HFF-Myc (cell line): ENCODE measurements at regions not wholly inside any gene's neighbourhood (a gene's known extent, or its start where the extent isn't known, plus 50 kb on each side); places are given as distances from the start of the nearest gene placed in this dataset.

Source experiments
- DNase-seq: peaks from one replicate; pipeline ENCODE4 v3.0.0-alpha.2; 2011; ENCODE audit warnings: low read depth; ENCODE audit errors: extremely low read depth
- H3K4me3 ChIP-seq: replicated peaks from 2 replicates; pipeline ENCODE4 v1.5.1; 2011; ENCODE audit warnings: low read depth, mild to moderate bottlenecking, control low read depth, low read length
- TF ChIP-seq, protein P1 (sequence below): IDR thresholded peaks from 2 replicates; pipeline ENCODE4 v1.5.1; 2012; ENCODE audit warnings: mild to moderate bottlenecking, low read depth, low read length, control low read depth; ENCODE audit errors: missing control alignments

DNA sequence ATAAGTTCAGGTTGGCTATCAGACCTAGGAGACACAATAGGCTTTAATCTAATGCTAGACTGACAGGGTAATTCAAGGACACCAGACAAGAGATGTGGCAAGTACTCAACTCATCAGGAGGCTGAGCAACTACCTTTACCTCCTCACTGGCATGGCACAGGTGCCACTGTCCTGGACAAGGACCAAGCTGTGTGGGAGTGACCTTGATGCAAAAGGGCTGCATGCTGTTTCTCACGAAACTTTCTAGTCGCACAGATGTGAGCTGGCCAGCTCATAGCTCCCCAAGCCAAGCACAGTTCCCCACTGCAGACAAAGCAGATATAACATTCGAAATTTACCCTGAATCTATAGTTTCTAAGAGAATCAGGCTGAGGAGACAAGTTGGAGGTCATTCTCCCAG lies 207.6 kb upstream of the GHITM start:
- no peak overlapping the region for H3K4me3 ChIP-seq

DNA sequence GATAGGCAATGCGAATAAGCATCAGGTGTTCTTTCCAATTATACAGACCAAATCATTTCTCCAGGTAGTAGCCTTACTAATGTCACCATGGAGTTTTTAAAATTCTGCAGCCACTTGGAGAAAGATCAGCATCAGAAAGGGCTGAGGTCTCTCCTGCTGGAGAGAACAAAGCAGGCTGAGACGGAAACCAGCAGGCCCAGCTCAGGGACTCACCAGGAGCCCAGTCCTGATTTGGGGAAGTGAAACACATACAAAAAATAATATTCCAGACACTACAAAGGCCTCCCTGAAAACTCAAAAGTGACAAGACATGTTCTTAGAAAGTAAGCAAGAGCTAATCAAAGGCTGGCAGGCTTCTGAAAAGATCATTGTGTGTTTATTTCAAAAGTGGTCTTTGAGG lies 207.1 kb upstream of the GHITM start:
- TF ChIP-seq, protein P1, sequence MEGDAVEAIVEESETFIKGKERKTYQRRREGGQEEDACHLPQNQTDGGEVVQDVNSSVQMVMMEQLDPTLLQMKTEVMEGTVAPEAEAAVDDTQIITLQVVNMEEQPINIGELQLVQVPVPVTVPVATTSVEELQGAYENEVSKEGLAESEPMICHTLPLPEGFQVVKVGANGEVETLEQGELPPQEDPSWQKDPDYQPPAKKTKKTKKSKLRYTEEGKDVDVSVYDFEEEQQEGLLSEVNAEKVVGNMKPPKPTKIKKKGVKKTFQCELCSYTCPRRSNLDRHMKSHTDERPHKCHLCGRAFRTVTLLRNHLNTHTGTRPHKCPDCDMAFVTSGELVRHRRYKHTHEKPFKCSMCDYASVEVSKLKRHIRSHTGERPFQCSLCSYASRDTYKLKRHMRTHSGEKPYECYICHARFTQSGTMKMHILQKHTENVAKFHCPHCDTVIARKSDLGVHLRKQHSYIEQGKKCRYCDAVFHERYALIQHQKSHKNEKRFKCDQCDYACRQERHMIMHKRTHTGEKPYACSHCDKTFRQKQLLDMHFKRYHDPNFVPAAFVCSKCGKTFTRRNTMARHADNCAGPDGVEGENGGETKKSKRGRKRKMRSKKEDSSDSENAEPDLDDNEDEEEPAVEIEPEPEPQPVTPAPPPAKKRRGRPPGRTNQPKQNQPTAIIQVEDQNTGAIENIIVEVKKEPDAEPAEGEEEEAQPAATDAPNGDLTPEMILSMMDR = no peak
- DNase-seq = no peak

More for the DNA sequence above, 207.6 kb upstream of the GHITM start:
- no peak for DNase-seq
- TF ChIP-seq, protein P1 = no peak

GRCh38 chr10:83934062-83934461 lies 205.2 kb upstream of the GHITM start:
- no peak for DNase-seq
- TF ChIP-seq, protein P1 = no peak
- H3K4me3 ChIP-seq = no peak overlapping the region

More for the DNA sequence above, 207.1 kb upstream of the GHITM start:
- H3K4me3 ChIP-seq = no peak overlapping the region

- DNase-seq = no peak
- H3K4me3 ChIP-seq = no peak overlapping the region
- TF ChIP-seq, protein P1 = no peak
Observed at GRCh38 chr10:83934641-83935338, 204.5 kb upstream of the GHITM start.

DNA sequence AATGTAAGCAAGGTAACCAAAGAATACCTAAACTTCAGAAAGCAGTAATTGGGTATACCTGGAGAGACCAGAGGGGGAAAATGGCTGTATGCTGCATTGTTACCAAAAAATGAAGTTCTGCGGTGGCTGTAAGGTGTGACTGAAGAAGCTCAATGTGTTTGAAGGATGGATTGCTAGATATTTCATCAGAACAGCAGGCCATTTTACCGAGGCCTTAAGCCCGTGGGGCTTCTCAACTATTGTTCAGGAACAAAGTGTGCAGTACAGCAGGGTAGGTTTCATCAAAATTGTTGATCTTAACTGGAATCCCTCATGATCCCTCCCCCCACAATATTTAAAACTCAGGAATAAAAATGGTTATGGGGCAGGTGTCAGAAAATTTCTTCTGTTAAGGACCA lies 204.0 kb upstream of the GHITM start:
- H3K4me3 ChIP-seq = no peak overlapping the region
- TF ChIP-seq, protein P1 = no peak
- DNase-seq = no peak

DNA sequence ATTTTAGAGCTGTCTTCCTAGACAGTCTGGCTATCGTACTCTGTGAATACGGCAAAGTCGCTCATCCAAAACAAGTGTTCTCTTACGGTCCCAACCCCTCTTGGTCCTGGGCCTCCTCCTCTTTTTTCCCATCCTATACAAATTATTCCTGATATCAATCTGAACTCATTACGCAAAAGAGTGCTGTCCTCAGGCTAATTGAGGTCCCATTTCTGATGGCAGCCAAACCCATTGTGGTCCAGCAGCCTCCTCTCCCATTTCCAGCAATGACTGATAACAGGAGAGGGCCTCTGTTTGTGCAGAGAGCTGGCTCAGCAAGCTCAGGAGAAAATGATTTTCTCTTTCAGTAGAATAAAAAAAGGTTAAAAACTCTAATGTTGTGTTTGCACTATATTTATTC lies 203.4 kb upstream of the GHITM start:
- no peak overlapping the region for H3K4me3 ChIP-seq
- no peak for DNase-seq
- TF ChIP-seq, protein P1 = no peak

DNA sequence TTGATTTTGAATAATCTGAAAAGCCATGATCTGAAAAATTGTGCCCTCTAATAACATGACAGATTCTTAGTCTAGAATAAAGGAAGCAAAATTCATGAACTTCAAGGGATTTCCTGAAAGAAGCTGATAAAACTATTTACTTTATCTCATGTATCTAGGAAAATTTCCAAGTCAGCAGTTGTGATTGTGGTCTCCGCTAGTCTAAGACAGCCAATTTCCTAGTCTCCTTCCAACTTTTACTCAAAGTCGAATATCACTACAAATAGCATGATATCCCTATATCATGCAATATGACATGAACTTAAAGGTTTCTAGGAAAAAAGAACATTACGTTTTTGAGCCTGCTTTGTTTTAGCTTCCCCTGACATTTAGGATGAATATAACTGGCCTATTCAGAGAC lies 202.1 kb upstream of the GHITM start:
- DNase-seq = no peak
- H3K4me3 ChIP-seq = no peak overlapping the region
- TF ChIP-seq, protein P1 = no peak
